GM20000 (cell line): ENCODE measurements at regions not wholly inside any gene's neighbourhood (a gene's known extent, or its start where the extent isn't known, plus 50 kb on each side); places are given as distances from the start of the nearest gene placed in this dataset.
A peak's percentile ranks its signal among the peaks of the same experiment; 100 is the strongest.

ENCODE experiments used
- DNase-seq: peaks from one replicate; pipeline ENCODE4 v3.0.0; 2012; ENCODE audit warnings: low spot score
- TF ChIP-seq, protein P1 (sequence below): IDR thresholded peaks from 2 replicates; pipeline ENCODE4 v1.5.1; 2012; ENCODE audit warnings: mild to moderate bottlenecking, control low read depth; ENCODE audit errors: extremely low read depth, missing control alignments

DNA sequence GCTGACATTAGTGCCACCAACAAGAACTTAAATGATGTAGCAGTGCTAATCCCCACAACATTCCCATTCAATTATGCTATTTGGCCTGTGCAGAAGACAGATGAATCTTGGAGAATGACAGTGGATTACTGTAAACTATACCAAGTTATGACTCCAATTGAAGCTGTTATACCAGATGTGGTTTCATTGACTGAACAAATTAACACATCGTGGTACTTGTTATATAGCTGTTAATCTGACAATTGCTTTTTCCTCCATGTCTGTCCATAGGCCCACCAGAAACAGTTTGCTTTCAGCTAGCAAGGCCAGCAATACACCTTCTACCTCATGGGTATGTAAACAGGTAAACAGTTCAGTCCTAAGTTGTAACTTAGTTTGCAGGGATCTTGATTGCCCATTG lies 101.1 kb downstream of the S1PR1 start:
- TF ChIP-seq, protein P1, sequence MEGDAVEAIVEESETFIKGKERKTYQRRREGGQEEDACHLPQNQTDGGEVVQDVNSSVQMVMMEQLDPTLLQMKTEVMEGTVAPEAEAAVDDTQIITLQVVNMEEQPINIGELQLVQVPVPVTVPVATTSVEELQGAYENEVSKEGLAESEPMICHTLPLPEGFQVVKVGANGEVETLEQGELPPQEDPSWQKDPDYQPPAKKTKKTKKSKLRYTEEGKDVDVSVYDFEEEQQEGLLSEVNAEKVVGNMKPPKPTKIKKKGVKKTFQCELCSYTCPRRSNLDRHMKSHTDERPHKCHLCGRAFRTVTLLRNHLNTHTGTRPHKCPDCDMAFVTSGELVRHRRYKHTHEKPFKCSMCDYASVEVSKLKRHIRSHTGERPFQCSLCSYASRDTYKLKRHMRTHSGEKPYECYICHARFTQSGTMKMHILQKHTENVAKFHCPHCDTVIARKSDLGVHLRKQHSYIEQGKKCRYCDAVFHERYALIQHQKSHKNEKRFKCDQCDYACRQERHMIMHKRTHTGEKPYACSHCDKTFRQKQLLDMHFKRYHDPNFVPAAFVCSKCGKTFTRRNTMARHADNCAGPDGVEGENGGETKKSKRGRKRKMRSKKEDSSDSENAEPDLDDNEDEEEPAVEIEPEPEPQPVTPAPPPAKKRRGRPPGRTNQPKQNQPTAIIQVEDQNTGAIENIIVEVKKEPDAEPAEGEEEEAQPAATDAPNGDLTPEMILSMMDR: no peak
- no peak for DNase-seq

DNA sequence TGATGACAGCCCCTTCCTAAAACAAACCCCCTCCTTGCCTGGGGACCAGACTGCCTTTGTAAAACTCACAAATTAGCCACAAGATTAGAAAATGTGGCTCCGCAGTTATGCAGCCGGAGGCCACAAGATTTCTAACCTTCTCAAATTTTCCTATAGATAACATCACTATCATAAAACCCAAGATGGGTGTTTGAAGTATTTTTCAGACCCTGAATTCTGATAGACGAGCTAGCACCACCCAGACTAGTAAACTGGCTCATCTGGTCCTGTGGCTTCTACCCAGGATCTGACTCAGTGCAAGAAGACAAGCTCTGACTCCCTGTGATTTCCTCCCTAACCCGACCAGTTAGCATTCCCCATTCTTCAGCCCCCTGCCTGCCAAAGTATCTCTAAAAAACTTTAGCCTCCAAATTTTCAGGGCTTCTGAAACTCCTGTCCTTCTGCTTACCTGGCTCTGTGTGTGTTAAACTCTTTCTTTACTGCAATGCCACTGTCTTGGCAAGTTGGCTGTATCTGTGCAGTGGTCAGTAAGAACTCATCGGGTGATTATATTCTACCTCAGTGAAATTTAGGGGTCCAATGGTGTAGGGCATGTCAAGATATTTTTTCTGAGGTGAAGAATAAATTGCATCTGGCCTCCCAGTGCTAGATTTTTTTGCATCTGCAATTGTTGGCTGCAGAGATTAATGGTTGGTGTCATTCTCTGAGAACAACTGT lies 102.1 kb downstream of the S1PR1 start:
- TF ChIP-seq, protein P1: no peak
- DNase-seq: no peak

- DNase-seq: no peak
- TF ChIP-seq, protein P1: no peak
Measured at GRCh38 chr1:101344745-101345144, 107.9 kb downstream of the S1PR1 start.

GRCh38 chr1:101346419-101346818 lies 109.6 kb downstream of the S1PR1 start:
- TF ChIP-seq, protein P1: no peak
- no peak for DNase-seq

DNA sequence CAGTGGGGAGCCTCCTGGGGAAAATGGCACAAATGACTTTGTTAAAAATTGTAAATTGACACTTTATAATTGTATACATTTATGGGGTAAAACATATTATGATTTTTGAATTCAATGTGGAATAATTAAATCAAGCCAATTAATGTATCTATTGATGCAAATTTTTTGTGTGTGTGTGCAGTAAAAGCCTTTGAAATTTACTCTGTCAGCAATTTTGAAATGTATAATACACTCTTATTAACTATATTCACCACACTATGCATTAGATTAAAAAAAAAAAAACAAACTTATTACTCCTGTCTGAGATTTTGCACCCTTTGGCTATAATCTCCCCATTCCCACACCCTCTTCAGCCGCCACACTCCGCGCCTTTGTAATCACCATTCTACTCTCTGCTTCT lies 119.2 kb downstream of the S1PR1 start:
- DNase-seq: no peak
- TF ChIP-seq, protein P1: no peak

GRCh38 chr1:101356604-101357443 lies 120.0 kb downstream of the S1PR1 start:
- DNase-seq: no peak
- TF ChIP-seq, protein P1: no peak

DNA sequence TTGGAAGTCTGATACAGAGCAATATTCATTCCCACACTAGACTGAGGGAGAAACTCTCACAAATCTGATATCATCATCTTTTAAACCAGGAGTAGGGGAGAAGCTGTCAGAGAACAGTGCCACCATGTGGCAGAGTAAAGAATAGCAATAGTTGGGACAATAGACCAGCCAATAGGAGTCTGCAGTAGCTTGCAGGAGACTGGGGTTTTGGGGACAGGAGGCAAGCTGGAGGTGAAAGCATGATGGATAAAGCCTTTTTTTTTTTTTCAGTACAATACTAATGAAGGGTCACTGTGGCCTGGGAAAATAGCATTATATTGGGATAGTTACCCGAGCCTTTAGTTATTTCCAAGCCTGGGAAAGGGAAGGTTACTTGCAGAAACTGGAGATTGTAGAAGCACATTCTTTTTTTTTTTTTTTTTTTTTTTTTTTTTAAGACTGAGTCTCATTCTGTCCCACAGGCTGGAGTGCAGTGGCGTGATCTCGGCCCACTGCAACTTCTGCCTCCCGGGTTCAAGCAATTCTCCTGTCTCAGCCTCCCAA lies 120.7 kb downstream of the S1PR1 start:
- DNase-seq: peak; percentile 75
- TF ChIP-seq, protein P1: peak; percentile 81
